ENCODE measurements at regions not wholly inside any gene's neighbourhood (a gene's known extent, or its start where the extent isn't known, plus 50 kb on each side); places are given as distances from the start of the nearest gene placed in this dataset.

- no peak for DNase-seq (ENCODE audit: extremely low read depth, low read depth)
Observed at GRCh38 chr5:40416098-40416497, 263.6 kb upstream of the PTGER4 start.

GRCh38 chr5:40414922-40415321 is 264.8 kb upstream of the PTGER4 start:
- no peak for DNase-seq (ENCODE audit: extremely low read depth, low read depth)

DNA sequence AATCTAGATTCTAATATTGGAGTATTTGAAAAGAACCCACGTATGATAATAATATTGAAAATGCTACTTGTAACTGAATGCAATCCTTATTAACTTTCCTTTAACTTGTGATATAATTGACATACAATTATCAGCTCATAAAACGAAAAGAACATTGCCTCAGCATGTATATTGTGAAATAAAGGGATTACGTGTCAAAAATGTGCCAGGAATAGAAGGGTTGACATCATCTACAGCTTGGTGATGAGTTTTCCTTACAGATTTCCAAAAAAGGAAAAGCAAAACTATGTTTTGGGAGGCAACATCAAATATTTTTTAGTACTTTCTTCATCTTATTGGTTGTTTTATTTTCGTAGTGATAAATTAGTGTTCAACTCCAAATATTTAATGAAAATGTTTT is 266.0 kb upstream of the PTGER4 start:
- DNase-seq (ENCODE audit: extremely low read depth, low read depth): peak; percentile 25

DNA sequence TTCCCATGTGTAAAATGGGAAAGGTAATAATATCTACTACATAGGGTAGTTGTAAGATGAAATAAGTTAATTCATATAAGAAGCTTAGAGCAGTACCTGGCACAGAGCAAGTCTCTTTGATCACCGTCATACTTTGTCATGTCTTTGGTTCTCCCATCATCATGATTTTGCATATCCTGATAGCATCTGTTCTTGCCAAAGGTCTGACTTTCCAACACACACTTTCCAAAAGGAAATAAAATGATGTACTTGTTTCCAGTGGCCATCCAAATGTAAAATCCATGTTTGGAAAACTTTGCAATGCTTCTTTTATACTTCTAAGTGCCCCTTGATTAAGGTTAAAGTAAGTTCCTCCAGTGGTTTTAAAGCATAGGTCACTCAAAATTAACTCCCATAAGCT is 266.9 kb upstream of the PTGER4 start:
- no peak for DNase-seq (ENCODE audit: extremely low read depth, low read depth)

DNA sequence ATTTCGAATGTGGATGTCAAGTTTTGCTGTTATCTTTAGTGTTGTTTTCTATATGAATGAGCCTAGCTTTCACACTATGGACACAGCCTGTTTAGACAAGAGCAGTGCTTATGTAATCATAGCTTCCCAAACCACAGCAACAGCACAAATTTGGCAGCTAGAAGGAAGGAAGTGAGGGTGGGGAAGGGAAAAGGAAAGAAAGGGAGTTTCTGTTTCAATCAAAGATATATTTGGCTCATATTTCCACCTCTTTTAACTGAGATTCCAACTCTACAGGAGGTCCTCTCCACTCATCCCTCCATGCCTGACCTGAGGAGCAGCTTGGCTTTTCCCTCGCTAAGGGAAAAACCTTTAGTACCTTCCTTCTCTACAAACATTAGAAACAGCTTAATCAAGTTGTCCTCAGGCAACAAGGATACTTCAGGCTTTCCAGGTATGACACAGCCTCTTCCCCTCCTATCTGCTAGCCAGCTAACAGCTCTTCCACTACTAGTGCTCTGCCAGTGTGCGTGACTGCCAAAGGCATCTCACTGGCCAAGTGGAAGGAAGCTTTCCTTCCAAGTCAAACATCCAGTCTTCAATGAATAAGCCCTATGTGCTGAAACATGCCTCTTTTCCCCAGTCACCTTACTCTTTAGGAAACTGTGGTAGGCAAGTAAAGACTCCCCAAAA is 268.6 kb upstream of the PTGER4 start:
- DNase-seq (ENCODE audit: extremely low read depth, low read depth): peak; percentile 43

- DNase-seq (ENCODE audit: extremely low read depth, low read depth): peak; percentile 57
Observed at GRCh38 chr5:40410231-40410861, 269.4 kb upstream of the PTGER4 start.

DNA sequence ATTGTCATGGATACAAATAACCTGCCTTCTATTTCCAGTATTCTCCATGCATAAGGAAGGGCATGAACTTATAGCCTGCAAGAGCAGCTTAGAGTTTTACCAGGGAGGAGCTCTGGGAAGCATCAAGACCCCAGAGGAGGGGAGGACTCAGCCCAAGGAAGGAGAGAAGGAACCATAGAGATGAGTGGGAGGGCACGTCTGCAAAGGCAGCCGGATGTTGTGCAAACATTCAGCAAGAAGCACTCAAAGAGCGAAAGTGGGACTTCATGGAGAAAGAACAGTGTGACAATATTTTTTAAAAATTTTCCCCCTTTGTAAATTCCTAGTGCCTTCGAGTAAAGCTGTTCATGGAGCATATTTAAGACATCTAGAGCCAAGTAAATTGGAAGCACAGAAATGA is 270.1 kb upstream of the PTGER4 start:
- DNase-seq (ENCODE audit: extremely low read depth, low read depth): no peak

DNA sequence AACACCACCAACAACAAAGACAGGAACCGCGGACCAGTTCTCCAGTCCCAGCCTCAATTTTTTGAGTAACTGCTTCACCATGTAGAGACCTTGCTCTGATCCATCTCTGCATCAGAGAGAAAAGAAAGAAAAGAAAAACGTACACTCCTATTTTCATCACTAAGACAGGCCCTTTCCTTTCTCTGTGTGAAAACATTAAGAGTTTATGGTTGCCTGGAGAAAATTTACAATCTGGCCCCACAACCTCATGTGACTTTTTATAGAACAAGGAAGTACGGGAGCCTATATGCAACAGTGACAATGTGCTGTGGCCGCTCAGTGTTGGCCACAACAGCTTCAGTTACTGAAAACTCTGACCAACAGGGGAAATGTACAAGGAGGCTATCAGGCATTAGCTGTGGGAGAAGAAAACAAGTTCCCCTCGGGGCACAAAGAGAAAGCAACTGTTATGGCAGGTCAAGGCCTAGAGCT is 272.9 kb upstream of the PTGER4 start:
- DNase-seq (ENCODE audit: extremely low read depth, low read depth): no peak

DNA sequence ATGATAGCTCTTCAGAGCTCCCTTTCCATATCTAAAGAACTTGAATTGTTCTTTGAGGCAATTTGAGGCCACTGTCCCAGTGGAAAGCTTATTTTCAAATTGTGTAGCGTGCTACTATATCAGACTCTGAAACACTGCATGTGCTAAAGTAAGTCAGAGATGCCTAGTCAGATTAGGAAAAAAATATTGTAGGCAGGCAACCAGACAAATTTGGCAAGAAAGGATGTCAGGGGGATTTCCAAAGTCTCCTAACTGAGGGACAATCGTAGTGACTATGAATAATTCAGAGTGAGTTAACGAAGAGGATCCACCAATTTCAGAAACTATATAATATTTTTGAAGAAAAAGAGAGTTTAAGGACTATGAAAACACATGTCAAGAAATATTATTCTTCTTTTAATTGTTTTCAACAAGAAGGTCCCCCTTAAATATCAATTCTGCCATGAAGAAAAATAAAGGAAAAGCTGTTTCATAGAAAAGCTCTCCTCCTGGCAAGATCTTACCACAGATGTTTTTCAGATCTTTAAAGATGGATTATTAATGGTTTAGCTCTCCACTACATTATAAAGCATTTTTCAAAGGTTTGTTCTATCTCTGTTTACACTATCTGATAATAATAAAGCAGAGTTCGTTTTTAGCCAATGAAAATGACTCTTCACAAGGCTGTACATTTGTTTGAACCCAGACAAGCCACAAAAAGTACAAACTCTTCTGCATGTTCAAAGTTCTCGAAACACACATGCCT is 273.5 kb upstream of the PTGER4 start:
- DNase-seq (ENCODE audit: extremely low read depth, low read depth): no peak

DNA sequence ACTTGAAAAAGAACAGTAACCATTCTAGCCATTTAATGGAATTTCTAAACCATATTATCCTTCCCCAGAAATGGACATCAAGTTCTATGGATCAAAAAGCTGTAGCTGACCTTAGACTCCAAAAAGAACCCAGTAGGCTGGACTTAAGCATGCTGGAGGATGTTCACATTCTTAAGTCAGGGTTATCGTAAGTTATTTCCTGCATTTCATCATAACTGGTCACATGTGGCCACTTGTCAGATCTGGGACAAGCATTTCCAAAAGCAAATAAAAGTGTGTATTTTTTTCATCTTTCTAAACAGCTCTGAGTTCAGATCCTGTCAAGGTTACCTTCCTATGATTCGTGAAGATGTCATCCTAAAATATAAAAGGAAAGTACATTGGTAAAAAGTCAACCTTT is 274.5 kb upstream of the PTGER4 start:
- DNase-seq (ENCODE audit: extremely low read depth, low read depth): no peak

- DNase-seq (ENCODE audit: extremely low read depth, low read depth): no peak
Observed at GRCh38 chr5:40404613-40405012, 275.1 kb upstream of the PTGER4 start.

DNA sequence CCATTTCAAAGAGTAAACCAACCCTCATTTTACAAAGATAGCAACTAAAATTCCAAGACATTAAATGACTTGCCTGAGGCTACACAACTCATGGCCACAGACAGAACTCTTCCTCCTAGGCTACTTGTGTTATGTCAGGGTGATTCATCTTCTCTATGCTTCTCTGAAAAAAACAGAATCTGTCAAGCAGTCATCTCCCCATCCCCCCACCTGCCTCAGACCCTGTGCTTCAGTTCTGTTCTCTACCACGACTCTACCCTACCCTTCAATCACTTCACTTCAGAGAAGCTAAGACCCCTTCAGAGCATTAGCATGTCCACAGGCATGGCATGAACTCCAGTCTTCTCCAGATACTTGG is 277.7 kb upstream of the PTGER4 start:
- no peak for DNase-seq (ENCODE audit: extremely low read depth, low read depth)

- no peak for DNase-seq (ENCODE audit: extremely low read depth, low read depth)
Observed at GRCh38 chr5:40401284-40402006, 278.3 kb upstream of the PTGER4 start.

GRCh38 chr5:40400245-40400644 is 279.5 kb upstream of the PTGER4 start:
- DNase-seq (ENCODE audit: extremely low read depth, low read depth): no peak

DNA sequence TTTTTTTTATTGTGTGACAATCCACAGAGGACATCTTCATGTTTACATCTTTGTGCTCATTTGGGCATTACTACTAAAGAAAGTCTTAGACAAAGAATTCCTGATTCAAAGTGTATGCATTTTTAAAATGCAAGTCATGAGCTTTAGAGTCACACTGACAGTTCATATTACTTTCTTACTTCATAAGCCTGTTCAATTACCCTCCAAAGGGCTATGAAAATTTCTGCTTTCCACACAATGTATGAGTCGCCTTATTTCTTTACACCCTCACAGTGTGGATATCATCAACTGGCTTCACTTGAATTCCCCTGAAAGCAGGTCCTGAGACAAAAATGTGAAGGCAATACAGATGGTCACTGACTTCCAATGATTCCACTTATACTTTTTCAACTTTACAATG is 280.4 kb upstream of the PTGER4 start:
- no peak for DNase-seq (ENCODE audit: extremely low read depth, low read depth)

DNA sequence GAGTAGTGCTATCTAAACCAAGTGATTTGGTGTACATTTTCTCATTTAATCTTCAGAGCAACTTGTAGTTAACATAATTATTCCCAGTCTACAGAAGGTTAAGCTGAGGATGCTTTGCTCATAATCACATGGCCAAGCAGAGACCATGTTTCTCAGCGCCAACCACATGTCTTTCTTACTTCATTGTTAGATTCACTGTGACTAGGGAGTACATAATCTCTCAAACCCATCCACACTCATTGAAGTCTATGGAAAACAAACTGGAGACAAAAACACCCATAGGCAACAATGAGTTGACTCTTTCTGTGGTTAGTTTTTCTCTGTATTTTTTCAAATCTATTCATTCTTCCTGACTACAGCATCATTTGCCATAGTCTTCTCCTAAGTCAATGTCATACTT is 281.7 kb upstream of the PTGER4 start:
- DNase-seq (ENCODE audit: extremely low read depth, low read depth): no peak

DNA sequence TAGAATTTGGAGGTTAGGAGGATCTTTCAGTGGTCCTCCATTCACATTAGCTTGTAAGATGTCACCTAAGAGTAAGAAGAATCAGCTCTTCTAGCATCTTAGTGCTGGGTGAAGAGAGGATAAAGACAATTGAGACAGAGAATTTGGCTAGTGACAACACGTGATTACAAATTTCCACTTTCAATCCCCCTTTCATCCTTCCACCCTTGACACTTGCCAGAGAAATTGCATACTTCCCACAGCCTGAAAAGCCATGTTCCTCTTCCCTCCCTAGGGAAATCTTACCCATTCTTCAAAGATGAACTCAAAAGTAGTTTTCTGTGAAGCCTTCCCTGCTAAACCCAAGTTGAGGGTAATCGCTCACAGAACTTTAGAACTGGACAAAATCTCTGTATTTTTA is 282.6 kb upstream of the PTGER4 start:
- no peak for DNase-seq (ENCODE audit: extremely low read depth, low read depth)

DNA sequence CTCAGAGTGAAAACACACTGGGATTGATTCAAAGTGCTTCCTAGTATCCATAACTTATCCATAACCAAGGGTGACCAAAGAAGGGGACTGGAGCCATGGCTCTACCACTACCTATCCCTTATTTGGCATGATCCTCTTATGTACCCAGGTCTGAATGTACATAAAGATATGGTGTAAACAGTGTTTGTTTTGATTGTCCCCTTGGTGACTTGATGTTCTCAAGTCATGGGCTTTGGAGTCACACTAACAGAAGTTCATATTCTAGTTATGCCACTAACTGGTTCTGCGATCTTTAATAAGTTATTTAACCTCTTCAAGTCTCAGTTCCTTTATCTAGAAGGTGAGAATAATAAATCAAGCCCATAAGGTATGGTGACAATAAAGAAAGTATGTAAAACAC is 283.4 kb upstream of the PTGER4 start:
- DNase-seq (ENCODE audit: extremely low read depth, low read depth): no peak

DNA sequence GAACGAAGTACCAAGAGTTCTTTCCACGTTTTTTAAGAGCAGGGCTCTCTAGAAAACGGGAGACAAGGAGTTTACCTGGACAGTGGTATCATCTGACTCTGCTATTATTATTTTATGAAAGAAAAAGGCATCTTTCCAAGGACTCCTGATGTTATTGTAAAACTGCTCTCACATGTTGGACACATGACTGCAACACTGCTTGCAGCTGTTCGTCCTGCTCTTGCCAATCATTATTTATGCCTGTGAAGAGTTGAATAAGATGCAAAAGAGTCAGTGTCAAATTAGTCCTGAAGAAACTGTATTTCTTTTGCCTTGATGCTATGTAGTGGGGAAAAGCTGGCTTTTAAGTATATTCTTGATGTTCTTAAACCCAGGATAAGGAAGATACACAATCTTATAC is 284.5 kb upstream of the PTGER4 start:
- no peak for DNase-seq (ENCODE audit: extremely low read depth, low read depth)

- DNase-seq (ENCODE audit: extremely low read depth, low read depth): no peak
Observed at GRCh38 chr5:40394698-40395097, 285.0 kb upstream of the PTGER4 start.

- no peak for DNase-seq (ENCODE audit: extremely low read depth, low read depth)
Observed at GRCh38 chr5:40391642-40392041, 288.1 kb upstream of the PTGER4 start.

Measured in NCI-H460 (cell line).